GM19324 (cell line): ENCODE measurements at regions not wholly inside any gene's neighbourhood (a gene's known extent, or its start where the extent isn't known, plus 50 kb on each side); places are given as distances from the start of the nearest gene placed in this dataset.
A peak's percentile ranks its signal among the peaks of the same experiment; 100 is the strongest.
"Not testable (repeated sequence)": the region's sequence is repeated elsewhere in the genome, so short reads cannot be mapped to it uniquely, and the experiment has no call there.

Experiments used
- ATAC-seq: cut with Tn5 transposase; IDR thresholded peaks from one replicate; pipeline ENCODE4 v1.9.1; 2021; ENCODE audit warnings: mild to moderate bottlenecking, moderate library complexity; ENCODE audit not compliant: unreplicated experiment, low FRiP score

GRCh38 chr5:117161718-117162335 is 587.2 kb upstream of the SEMA6A start:
- no peak for ATAC-seq

GRCh38 chr5:117160391-117160790 is 585.8 kb upstream of the SEMA6A start:
- ATAC-seq = no peak

GRCh38 chr5:117149312-117149711 is 574.7 kb upstream of the SEMA6A start:
- ATAC-seq = no peak

GRCh38 chr5:117144086-117144485 is 569.5 kb upstream of the SEMA6A start:
- no peak for ATAC-seq

- no peak for ATAC-seq
Observed at GRCh38 chr5:117143406-117143805, 568.8 kb upstream of the SEMA6A start.

- ATAC-seq = no peak
Observed at GRCh38 chr5:117138523-117138922, 563.9 kb upstream of the SEMA6A start.

GRCh38 chr5:117135851-117136250 is 561.2 kb upstream of the SEMA6A start:
- ATAC-seq = no peak

- no peak for ATAC-seq
Observed at GRCh38 chr5:117133198-117133597, 558.6 kb upstream of the SEMA6A start.

- no peak for ATAC-seq
Observed at GRCh38 chr5:117131876-117132275, 557.3 kb upstream of the SEMA6A start.

- ATAC-seq = peak; percentile 95
Observed at GRCh38 chr5:117131048-117131679, 556.5 kb upstream of the SEMA6A start.

GRCh38 chr5:117118499-117118898 is 543.9 kb upstream of the SEMA6A start:
- no peak for ATAC-seq

- not testable (repeated sequence) for ATAC-seq
Observed at GRCh38 chr5:117117314-117117713, 542.7 kb upstream of the SEMA6A start.

- ATAC-seq = no peak
Observed at GRCh38 chr5:117110548-117110947, 535.9 kb upstream of the SEMA6A start.

GRCh38 chr5:117107859-117108258 is 533.2 kb upstream of the SEMA6A start:
- ATAC-seq = no peak

GRCh38 chr5:117103703-117104102 is 529.1 kb upstream of the SEMA6A start:
- no peak for ATAC-seq

- no peak for ATAC-seq
Observed at GRCh38 chr5:117102591-117102990, 528.0 kb upstream of the SEMA6A start.

- no peak for ATAC-seq
Observed at GRCh38 chr5:117100176-117100575, 525.6 kb upstream of the SEMA6A start.

GRCh38 chr5:117098094-117098493 is 523.5 kb upstream of the SEMA6A start:
- ATAC-seq = no peak

GRCh38 chr5:117095346-117096332 is 521.0 kb upstream of the SEMA6A start:
- no peak for ATAC-seq

- ATAC-seq = no peak
Observed at GRCh38 chr5:117094114-117094815, 519.6 kb upstream of the SEMA6A start.

GRCh38 chr5:117093653-117094052 is 519.0 kb upstream of the SEMA6A start:
- no peak for ATAC-seq
